ENCODE measurements at regions not wholly inside any gene's neighbourhood (a gene's known extent, or its start where the extent isn't known, plus 50 kb on each side); places are given as distances from the start of the nearest gene placed in this dataset.

DNA sequence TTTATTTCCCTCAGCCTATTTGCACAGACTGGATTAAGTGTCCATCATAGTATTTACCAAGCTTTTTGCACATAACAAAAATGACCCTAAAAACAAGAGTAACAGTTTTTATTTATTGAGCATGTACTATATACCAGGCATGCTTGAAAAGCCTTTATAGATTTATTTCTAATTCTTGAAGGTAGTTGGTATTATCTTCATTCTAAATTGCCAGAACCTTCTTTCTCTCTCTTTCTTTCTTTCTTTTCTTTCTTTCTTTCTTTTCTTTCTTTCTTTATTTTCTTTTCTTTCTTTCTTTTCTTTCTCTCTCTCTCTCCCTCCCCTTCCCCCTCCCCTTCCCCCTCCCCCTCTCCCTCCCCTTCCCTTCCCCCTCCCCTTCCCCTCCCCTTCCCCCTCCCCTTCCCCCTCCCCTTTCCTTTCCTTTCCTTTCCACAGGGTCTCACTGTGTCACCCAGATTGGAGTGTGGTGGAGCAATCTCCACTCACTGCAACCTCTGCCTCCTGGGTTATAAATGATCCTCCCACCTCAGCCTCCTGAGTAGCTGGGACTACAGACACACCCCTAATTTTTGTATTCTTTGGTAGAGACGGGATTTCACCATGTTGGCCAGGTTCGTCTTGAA is 310.9 kb upstream of the RBFOX1 start:
- Histone ChIP-seq H2AFZ (replicated peaks; ENCODE audit: low read length, poor library complexity) (no peak overlapping the region), H3K9me1 (ENCODE audit: insufficient read depth, low read length) (no peaks in the 10 kb centered on the region), H3K27me3 (ENCODE audit: control insufficient read depth, insufficient read depth, low read length) (no peaks in the 10 kb centered on the region), H3K9ac (ENCODE audit: low read depth, low read length) (no peak overlapping the region), H3K36me3 (ENCODE audit: control insufficient read depth, insufficient read depth, low read length) (no peaks in the 10 kb centered on the region), H3K79me1 (ENCODE audit: low read depth in 1 of 2, low read length in 2 of 2) (no peaks in the 10 kb centered on the region), H2BK120ac (ENCODE audit: low read depth, low read length) (no peak overlapping the region), H3K4me3 (ENCODE audit: insufficient read depth, low read depth, low read length) (no peak overlapping the region), H3K27ac (ENCODE audit: insufficient read depth, low read length) (no peak overlapping the region), H2AK5ac (ENCODE audit: low read depth, low read length) (no peak overlapping the region), H4K8ac (ENCODE audit: low read depth in 2 of 2, low read length in 2 of 2) (no peak overlapping the region), H2BK15ac (ENCODE audit: low read depth, low read length) (no peak overlapping the region), H3K4ac (ENCODE audit: low read depth, low read length) (no peak overlapping the region), H3K9me3 (ENCODE audit: control insufficient read depth, insufficient read depth, low read length) (peaks cover 17% of the 10 kb centered on the region), H3K23ac (ENCODE audit: low read depth, low read length) (no peak overlapping the region), H3K14ac (replicated peaks; ENCODE audit: low read depth, low read length) (no peak overlapping the region), H2AK9ac (replicated peaks; ENCODE audit: low read depth, low read length, poor library complexity) (no peak overlapping the region), H3K56ac (ENCODE audit: extremely low read depth, insufficient read depth, low read length) (no peak overlapping the region), H3K4me2 (ENCODE audit: low read depth, low read length) (no peak overlapping the region), H4K5ac (ENCODE audit: low read depth, low read length) (no peak overlapping the region), H2BK20ac (ENCODE audit: low read depth, low read length) (no peak overlapping the region), H4K91ac (ENCODE audit: insufficient read depth, low read depth, low read length) (no peak overlapping the region), H4K20me1 (ENCODE audit: insufficient read depth, low read length) (no peaks in the 10 kb centered on the region), H3K18ac (ENCODE audit: low read depth, low read length) (no peak overlapping the region), H3K4me1 (ENCODE audit: control insufficient read depth, insufficient read depth, low read length) (no peaks in the 10 kb centered on the region), H2BK5ac (ENCODE audit: low read depth, low read length, poor library complexity, severe bottlenecking) (no peak overlapping the region)
- ChIA-PET CTCF (no interaction called here), POLR2A (ENCODE audit: unreplicated experiment) (no interaction called here)
- no CpG with 5 or more reads among the region's 2 CpGs for WGBS, 2 experiments (ENCODE audit: extremely low coverage in 2 of 2, insufficient read length in 1 of 2)
- intact Hi-C loops (cut with micrococcal nuclease): no loop called here
- in situ Hi-C loops (cut with MboI; ENCODE audit: low sequenced_read_pairs): no loop called here
- dilution Hi-C loops (cut with HindIII; ENCODE audit: low sequenced_read_pairs, unreplicated experiment): no loop called here
- BruUV-seq (replicated peaks): no TSS peak
- DNase-seq (no peak), ATAC-seq (ENCODE audit: low read depth) (no peak)
- TF ChIP-seq, protein P1, sequence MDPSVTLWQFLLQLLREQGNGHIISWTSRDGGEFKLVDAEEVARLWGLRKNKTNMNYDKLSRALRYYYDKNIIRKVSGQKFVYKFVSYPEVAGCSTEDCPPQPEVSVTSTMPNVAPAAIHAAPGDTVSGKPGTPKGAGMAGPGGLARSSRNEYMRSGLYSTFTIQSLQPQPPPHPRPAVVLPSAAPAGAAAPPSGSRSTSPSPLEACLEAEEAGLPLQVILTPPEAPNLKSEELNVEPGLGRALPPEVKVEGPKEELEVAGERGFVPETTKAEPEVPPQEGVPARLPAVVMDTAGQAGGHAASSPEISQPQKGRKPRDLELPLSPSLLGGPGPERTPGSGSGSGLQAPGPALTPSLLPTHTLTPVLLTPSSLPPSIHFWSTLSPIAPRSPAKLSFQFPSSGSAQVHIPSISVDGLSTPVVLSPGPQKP (IDR thresholded peaks at IDR 0.05; ENCODE audit: borderline replicate concordance, low read depth, low read length): no peak
- TF ChIP-seq, protein P2, sequence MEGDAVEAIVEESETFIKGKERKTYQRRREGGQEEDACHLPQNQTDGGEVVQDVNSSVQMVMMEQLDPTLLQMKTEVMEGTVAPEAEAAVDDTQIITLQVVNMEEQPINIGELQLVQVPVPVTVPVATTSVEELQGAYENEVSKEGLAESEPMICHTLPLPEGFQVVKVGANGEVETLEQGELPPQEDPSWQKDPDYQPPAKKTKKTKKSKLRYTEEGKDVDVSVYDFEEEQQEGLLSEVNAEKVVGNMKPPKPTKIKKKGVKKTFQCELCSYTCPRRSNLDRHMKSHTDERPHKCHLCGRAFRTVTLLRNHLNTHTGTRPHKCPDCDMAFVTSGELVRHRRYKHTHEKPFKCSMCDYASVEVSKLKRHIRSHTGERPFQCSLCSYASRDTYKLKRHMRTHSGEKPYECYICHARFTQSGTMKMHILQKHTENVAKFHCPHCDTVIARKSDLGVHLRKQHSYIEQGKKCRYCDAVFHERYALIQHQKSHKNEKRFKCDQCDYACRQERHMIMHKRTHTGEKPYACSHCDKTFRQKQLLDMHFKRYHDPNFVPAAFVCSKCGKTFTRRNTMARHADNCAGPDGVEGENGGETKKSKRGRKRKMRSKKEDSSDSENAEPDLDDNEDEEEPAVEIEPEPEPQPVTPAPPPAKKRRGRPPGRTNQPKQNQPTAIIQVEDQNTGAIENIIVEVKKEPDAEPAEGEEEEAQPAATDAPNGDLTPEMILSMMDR (conservative IDR thresholded peaks at IDR 0.05; ENCODE audit: low read depth, low read length): no peak
- TF ChIP-seq MXI1 (IDR thresholded peaks at IDR 0.05; ENCODE audit: borderline replicate concordance, low read depth, low read length) (no peak), POLR2A (IDR thresholded peaks at IDR 0.05; ENCODE audit: low read depth, low read length) (no peak), SMC3 (IDR thresholded peaks at IDR 0.05; ENCODE audit: low read depth, low read length) (no peak), RAD21 (IDR thresholded peaks at IDR 0.05; ENCODE audit: low read length) (no peak), FOS (IDR thresholded peaks at IDR 0.05; ENCODE audit: low read depth, low read length) (no peak), CEBPB (IDR thresholded peaks at IDR 0.05; ENCODE audit: low read depth, low read length) (no peak), MAFK (IDR thresholded peaks at IDR 0.05; ENCODE audit: low read depth, low read length) (no peak), NFE2L2 (IDR thresholded peaks at IDR 0.05; ENCODE audit: low read depth, low read length) (no peak), MAZ (IDR thresholded peaks at IDR 0.05; ENCODE audit: borderline replicate concordance, low read depth, low read length) (no peak), BHLHE40 (IDR thresholded peaks at IDR 0.05; ENCODE audit: low read depth, low read length) (no peak), CHD1 (IDR thresholded peaks at IDR 0.05; ENCODE audit: low read depth, low read length) (no peak), RCOR1 (IDR thresholded peaks at IDR 0.05; ENCODE audit: insufficient replicate concordance, low read length) (no peak), RFX5 (IDR thresholded peaks at IDR 0.05; ENCODE audit: low read depth, low read length) (no peak)
- TF ChIP-seq, protein P3, sequence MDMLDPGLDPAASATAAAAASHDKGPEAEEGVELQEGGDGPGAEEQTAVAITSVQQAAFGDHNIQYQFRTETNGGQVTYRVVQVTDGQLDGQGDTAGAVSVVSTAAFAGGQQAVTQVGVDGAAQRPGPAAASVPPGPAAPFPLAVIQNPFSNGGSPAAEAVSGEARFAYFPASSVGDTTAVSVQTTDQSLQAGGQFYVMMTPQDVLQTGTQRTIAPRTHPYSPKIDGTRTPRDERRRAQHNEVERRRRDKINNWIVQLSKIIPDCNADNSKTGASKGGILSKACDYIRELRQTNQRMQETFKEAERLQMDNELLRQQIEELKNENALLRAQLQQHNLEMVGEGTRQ (IDR thresholded peaks at IDR 0.05; ENCODE audit: low read depth, low read length): no peak
